ENCODE measurements at regions not wholly inside any gene's neighbourhood (a gene's known extent, or its start where the extent isn't known, plus 50 kb on each side); places are given as distances from the start of the nearest gene placed in this dataset.

GRCh38 chr6:141117874-141118273 lies 1014.9 kb upstream of the GJE1 start:
- H3K4me3 ChIP-seq (ENCODE audit: low read depth, low read length): no peak overlapping the region
- TF ChIP-seq CTCF (IDR thresholded peaks at IDR 0.05; ENCODE audit: insufficient read depth, low read length): no peak
- peak; percentile 62 for DNase-seq (ENCODE audit: low read depth)

- no peak overlapping the region for H3K4me3 ChIP-seq (ENCODE audit: low read depth, low read length)
- peak; percentile 87 for DNase-seq (ENCODE audit: low read depth)
- TF ChIP-seq CTCF (IDR thresholded peaks at IDR 0.05; ENCODE audit: insufficient read depth, low read length): no peak
Measured at GRCh38 chr6:141110481-141110880, 1022.2 kb upstream of the GJE1 start.

GRCh38 chr6:141107591-141108160 lies 1025.0 kb upstream of the GJE1 start:
- no peak for TF ChIP-seq CTCF (IDR thresholded peaks at IDR 0.05; ENCODE audit: insufficient read depth, low read length)
- no peak overlapping the region for H3K4me3 ChIP-seq (ENCODE audit: low read depth, low read length)
- peak; percentile 41 for DNase-seq (ENCODE audit: low read depth)

- H3K4me3 ChIP-seq (ENCODE audit: low read depth, low read length): no peak overlapping the region
- peak; percentile 40 for DNase-seq (ENCODE audit: low read depth)
- no peak for TF ChIP-seq CTCF (IDR thresholded peaks at IDR 0.05; ENCODE audit: insufficient read depth, low read length)
Measured at GRCh38 chr6:141105481-141105880, 1027.2 kb upstream of the GJE1 start.

GRCh38 chr6:141103246-141103645 lies 1029.5 kb upstream of the GJE1 start:
- no peak for TF ChIP-seq CTCF (IDR thresholded peaks at IDR 0.05; ENCODE audit: insufficient read depth, low read length)

GRCh38 chr6:141097471-141097870 lies 1035.3 kb upstream of the GJE1 start:
- no peak overlapping the region for H3K4me3 ChIP-seq (ENCODE audit: low read depth, low read length)
- TF ChIP-seq CTCF (IDR thresholded peaks at IDR 0.05; ENCODE audit: insufficient read depth, low read length): no peak
- peak; percentile 22 for DNase-seq (ENCODE audit: low read depth)

More at GRCh38 chr6:141103246-141103645, 1029.5 kb upstream of the GJE1 start:
- peak; percentile 58 for DNase-seq (ENCODE audit: low read depth)
- H3K4me3 ChIP-seq (ENCODE audit: low read depth, low read length): no peak overlapping the region

- no peak for TF ChIP-seq CTCF (IDR thresholded peaks at IDR 0.05; ENCODE audit: insufficient read depth, low read length)
- no peak for DNase-seq (ENCODE audit: low read depth)
- H3K4me3 ChIP-seq (ENCODE audit: low read depth, low read length): no peak overlapping the region
Measured at GRCh38 chr6:141095308-141095707, 1037.4 kb upstream of the GJE1 start.
